ENCODE measurements at regions not wholly inside any gene's neighbourhood (a gene's known extent, or its start where the extent isn't known, plus 50 kb on each side); places are given as distances from the start of the nearest gene placed in this dataset.
A peak's percentile ranks its signal among the peaks of the same experiment; 100 is the strongest.

DNA sequence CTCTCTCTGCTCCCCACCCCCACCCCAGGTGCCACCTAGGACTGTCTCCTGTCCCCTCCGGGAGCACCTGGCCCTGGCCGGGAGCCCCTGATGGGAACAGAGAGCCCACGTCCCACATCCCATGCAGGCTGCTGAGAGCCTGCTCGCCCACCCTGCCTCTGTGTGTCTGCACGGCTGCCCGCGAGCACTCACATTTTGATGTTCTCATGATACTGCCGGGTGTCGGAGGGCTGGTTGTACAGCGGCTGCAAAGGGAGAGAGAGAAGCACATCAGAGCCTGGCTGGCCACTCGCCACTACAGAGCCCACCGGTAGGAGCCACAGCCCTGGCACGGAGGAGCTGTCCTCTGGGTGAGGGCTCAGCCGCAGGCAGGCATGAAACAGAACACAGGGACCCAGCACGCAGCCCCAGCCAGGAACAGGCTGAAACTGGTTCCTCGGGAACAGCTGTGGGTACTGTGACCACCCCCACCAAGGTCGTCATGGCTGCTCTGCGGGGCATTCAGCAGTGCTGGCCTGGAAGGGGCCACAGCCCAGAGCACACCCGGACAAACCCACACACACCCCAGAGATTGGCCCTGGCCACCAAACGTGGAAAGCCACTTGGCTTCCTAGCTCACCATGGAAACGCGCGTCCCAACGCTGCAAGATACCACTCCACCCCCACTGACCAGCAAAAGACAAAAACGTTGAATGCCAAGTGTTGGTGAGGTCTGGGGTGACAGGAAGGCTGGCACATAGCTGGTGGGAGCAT is 117.6 kb downstream of the NCOR2 start:
- ATAC-seq (no peak), DNase-seq (ENCODE audit: low spot score) (no peak)
- POLR2A ChIA-PET: interaction anchor here (1.0 kb wide), 1 partner anchor 74 kb away, joined by 3 read pairs; no protein-coding TSS in a partner anchor
- no peaks in the 10 kb centered on the region for H3K9me3 Mint-ChIP-seq
- CTCF ChIA-PET: interaction anchor here (1.4 kb wide), 1 partner anchor 50 kb away, joined by 4 read pairs; no protein-coding TSS in a partner anchor
- TF ChIP-seq, protein P1, sequence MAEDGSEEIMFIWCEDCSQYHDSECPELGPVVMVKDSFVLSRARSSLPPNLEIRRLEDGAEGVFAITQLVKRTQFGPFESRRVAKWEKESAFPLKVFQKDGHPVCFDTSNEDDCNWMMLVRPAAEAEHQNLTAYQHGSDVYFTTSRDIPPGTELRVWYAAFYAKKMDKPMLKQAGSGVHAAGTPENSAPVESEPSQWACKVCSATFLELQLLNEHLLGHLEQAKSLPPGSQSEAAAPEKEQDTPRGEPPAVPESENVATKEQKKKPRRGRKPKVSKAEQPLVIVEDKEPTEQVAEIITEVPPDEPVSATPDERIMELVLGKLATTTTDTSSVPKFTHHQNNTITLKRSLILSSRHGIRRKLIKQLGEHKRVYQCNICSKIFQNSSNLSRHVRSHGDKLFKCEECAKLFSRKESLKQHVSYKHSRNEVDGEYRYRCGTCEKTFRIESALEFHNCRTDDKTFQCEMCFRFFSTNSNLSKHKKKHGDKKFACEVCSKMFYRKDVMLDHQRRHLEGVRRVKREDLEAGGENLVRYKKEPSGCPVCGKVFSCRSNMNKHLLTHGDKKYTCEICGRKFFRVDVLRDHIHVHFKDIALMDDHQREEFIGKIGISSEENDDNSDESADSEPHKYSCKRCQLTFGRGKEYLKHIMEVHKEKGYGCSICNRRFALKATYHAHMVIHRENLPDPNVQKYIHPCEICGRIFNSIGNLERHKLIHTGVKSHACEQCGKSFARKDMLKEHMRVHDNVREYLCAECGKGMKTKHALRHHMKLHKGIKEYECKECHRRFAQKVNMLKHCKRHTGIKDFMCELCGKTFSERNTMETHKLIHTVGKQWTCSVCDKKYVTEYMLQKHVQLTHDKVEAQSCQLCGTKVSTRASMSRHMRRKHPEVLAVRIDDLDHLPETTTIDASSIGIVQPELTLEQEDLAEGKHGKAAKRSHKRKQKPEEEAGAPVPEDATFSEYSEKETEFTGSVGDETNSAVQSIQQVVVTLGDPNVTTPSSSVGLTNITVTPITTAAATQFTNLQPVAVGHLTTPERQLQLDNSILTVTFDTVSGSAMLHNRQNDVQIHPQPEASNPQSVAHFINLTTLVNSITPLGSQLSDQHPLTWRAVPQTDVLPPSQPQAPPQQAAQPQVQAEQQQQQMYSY (CRISPR knock-in tag; IDR thresholded peaks at IDR 0.05): no peak
- TF ChIP-seq ZNF317 (CRISPR knock-in tag; IDR thresholded peaks at IDR 0.05; ENCODE audit: borderline replicate concordance, low read depth): no peak
- TF ChIP-seq, protein P2, sequence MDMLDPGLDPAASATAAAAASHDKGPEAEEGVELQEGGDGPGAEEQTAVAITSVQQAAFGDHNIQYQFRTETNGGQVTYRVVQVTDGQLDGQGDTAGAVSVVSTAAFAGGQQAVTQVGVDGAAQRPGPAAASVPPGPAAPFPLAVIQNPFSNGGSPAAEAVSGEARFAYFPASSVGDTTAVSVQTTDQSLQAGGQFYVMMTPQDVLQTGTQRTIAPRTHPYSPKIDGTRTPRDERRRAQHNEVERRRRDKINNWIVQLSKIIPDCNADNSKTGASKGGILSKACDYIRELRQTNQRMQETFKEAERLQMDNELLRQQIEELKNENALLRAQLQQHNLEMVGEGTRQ (CRISPR knock-in tag; IDR thresholded peaks at IDR 0.05): no peak
- no peak for TF ChIP-seq IRF2 (CRISPR knock-in tag; IDR thresholded peaks at IDR 0.05; ENCODE audit: borderline replicate concordance, low read depth)
- no peak for TF ChIP-seq ZNF423 (CRISPR knock-in tag; IDR thresholded peaks at IDR 0.05)
- TF ChIP-seq GRHL2 (CRISPR knock-in tag; IDR thresholded peaks at IDR 0.05; ENCODE audit: insufficient replicate concordance, severe bottlenecking): no peak
- TF ChIP-seq ZNF416 (CRISPR knock-in tag; IDR thresholded peaks at IDR 0.05): no peak
- TF ChIP-seq SP1 (CRISPR knock-in tag; conservative IDR thresholded peaks at IDR 0.05): no peak
- peaks cover 11% of the 10 kb centered on the region for H3K4me1 Mint-ChIP-seq
- H3K27ac Mint-ChIP-seq: peak overlapping the region; percentile 57
- H3K27me3 Mint-ChIP-seq (ENCODE audit: low read depth): no peaks in the 10 kb centered on the region
- H3K36me3 Mint-ChIP-seq: peaks cover 13% of the 10 kb centered on the region; the same call in 1 of the 2 replicates
- H3K4me3 Mint-ChIP-seq: no peak overlapping the region

DNA sequence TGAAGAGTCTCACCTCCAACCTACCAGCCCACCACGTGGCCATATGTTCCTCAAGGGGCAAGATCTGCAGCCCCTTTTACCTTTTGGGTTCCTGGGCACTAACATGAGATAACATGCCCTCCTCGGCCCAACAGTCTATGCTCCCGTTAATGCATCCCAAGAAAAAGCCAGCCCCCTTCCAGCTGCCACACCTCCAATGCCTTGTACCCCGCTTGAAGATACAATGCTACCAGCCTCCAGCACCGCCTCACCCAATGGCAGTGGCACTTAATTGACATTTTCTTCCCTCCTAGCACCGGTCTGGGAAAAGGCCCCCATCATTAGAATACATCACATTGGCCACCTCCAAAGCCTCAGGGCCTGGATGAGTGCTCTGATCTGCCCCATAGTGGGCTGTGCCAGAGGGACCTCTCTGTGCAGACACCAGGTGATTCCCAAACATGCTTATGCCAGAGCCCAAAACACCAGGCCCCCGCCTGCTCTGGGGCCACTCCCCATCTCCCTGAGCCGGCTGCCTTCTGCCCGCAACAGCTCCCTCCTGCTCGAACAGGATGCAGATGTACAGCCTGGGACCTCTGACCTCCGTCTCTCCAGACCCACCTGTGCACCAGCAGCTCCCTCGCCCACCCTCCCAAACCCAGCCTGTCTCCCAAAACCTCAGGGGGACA is 118.3 kb downstream of the NCOR2 start:
- no peak overlapping the region for H3K4me3 Mint-ChIP-seq
- TF ChIP-seq EMX1 (CRISPR knock-in tag; IDR thresholded peaks at IDR 0.05) (no peak), SOX15 (CRISPR knock-in tag; IDR thresholded peaks at IDR 0.05) (no peak), NR2C2 (CRISPR knock-in tag; IDR thresholded peaks at IDR 0.05) (no peak), OVOL2 (CRISPR knock-in tag; IDR thresholded peaks at IDR 0.05; ENCODE audit: borderline replicate concordance) (no peak), PRRX2 (CRISPR knock-in tag; IDR thresholded peaks at IDR 0.05) (no peak), SP1 (CRISPR knock-in tag; conservative IDR thresholded peaks at IDR 0.05) (no peak), NR1H2 (CRISPR knock-in tag; IDR thresholded peaks at IDR 0.05) (no peak)
- TF ChIP-seq, protein P3, sequence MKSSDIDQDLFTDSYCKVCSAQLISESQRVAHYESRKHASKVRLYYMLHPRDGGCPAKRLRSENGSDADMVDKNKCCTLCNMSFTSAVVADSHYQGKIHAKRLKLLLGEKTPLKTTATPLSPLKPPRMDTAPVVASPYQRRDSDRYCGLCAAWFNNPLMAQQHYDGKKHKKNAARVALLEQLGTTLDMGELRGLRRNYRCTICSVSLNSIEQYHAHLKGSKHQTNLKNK (CRISPR knock-in tag; IDR thresholded peaks at IDR 0.05): no peak
- no peak for DNase-seq (ENCODE audit: low spot score)
- POLR2A ChIA-PET: no interaction called here
- H3K27me3 Mint-ChIP-seq (ENCODE audit: low read depth): no peaks in the 10 kb centered on the region
- peaks cover 13% of the 10 kb centered on the region; the same call in 1 of the 2 replicates for H3K36me3 Mint-ChIP-seq
- no peaks in the 10 kb centered on the region for H3K9me3 Mint-ChIP-seq
- CTCF ChIA-PET: no interaction called here
- H3K27ac Mint-ChIP-seq: peak overlapping the region; percentile 64
- H3K4me1 Mint-ChIP-seq: peaks cover 4% of the 10 kb centered on the region
- ATAC-seq: no peak

DNA sequence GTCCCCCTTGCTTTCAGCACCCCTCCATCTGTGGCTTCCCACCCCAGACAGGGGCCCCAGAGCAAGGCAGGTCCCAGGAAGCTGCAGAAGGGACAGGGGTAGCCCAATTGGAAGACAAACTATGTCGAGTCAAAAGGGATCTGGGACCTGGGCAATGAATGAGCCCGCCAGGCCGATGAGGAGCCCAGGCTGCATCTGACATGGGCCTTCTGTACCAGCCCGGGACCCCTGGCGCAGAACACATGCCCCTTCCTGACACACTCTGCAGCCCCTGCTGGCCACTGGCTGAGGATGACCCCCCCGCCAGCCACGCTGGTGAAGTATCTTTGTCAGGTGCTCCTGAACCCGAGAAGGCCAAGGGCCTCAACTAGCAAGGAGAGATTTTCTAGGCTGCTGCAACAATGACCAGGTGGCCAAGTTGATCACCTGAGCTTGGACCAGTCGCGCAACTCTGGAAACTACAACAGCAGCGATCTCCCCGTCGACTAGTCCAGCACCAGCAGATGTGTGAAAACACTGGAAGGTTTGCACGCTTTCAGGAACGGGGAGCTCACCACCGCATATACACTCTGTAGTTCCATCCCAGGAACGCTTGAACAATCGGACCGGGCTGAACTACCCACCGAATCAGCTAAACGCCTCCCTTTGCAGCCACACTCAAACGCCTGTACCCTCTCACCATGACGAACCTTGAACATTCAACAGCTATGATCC is 119.0 kb downstream of the NCOR2 start:
- Mint-ChIP-seq H3K27me3 (ENCODE audit: low read depth) (no peaks in the 10 kb centered on the region), H3K9me3 (no peaks in the 10 kb centered on the region), H3K36me3 (peaks cover 15% of the 10 kb centered on the region), H3K27ac (peak overlapping the region; percentile 64), H3K4me1 (no peaks in the 10 kb centered on the region), H3K4me3 (no peak overlapping the region)
- no peak for DNase-seq (ENCODE audit: low spot score)
- ChIA-PET CTCF (no interaction called here), POLR2A (no interaction called here)
- no peak for ATAC-seq
- no peak for TF ChIP-seq TP53 (CRISPR knock-in tag; IDR thresholded peaks at IDR 0.05)
- TF ChIP-seq, protein P4, sequence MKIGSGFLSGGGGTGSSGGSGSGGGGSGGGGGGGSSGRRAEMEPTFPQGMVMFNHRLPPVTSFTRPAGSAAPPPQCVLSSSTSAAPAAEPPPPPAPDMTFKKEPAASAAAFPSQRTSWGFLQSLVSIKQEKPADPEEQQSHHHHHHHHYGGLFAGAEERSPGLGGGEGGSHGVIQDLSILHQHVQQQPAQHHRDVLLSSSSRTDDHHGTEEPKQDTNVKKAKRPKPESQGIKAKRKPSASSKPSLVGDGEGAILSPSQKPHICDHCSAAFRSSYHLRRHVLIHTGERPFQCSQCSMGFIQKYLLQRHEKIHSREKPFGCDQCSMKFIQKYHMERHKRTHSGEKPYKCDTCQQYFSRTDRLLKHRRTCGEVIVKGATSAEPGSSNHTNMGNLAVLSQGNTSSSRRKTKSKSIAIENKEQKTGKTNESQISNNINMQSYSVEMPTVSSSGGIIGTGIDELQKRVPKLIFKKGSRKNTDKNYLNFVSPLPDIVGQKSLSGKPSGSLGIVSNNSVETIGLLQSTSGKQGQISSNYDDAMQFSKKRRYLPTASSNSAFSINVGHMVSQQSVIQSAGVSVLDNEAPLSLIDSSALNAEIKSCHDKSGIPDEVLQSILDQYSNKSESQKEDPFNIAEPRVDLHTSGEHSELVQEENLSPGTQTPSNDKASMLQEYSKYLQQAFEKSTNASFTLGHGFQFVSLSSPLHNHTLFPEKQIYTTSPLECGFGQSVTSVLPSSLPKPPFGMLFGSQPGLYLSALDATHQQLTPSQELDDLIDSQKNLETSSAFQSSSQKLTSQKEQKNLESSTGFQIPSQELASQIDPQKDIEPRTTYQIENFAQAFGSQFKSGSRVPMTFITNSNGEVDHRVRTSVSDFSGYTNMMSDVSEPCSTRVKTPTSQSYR (CRISPR knock-in tag; IDR thresholded peaks at IDR 0.05): no peak
- TF ChIP-seq JUN (CRISPR knock-in tag; IDR thresholded peaks at IDR 0.05): no peak
- no peak for TF ChIP-seq SP1 (CRISPR knock-in tag; conservative IDR thresholded peaks at IDR 0.05)
- TF ChIP-seq, protein P5, sequence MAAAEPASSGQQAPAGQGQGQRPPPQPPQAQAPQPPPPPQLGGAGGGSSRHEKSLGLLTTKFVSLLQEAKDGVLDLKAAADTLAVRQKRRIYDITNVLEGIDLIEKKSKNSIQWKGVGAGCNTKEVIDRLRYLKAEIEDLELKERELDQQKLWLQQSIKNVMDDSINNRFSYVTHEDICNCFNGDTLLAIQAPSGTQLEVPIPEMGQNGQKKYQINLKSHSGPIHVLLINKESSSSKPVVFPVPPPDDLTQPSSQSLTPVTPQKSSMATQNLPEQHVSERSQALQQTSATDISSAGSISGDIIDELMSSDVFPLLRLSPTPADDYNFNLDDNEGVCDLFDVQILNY (CRISPR knock-in tag; IDR thresholded peaks at IDR 0.05): no peak
- no peak for TF ChIP-seq NFE2L1 (CRISPR knock-in tag; IDR thresholded peaks at IDR 0.05)
- TF ChIP-seq, protein P6, sequence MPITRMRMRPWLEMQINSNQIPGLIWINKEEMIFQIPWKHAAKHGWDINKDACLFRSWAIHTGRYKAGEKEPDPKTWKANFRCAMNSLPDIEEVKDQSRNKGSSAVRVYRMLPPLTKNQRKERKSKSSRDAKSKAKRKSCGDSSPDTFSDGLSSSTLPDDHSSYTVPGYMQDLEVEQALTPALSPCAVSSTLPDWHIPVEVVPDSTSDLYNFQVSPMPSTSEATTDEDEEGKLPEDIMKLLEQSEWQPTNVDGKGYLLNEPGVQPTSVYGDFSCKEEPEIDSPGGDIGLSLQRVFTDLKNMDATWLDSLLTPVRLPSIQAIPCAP (CRISPR knock-in tag; IDR thresholded peaks at IDR 0.05): no peak

Data from WTC11 (cell line).